ENCODE measurements at regions not wholly inside any gene's neighbourhood (a gene's known extent, or its start where the extent isn't known, plus 50 kb on each side); places are given as distances from the start of the nearest gene placed in this dataset.
"Not testable (repeated sequence)": the region's sequence is repeated elsewhere in the genome, so short reads cannot be mapped to it uniquely, and the experiment has no call there.

GRCh38 chr14:105742531-105742848, 216.1 kb downstream of the TMEM121 start:
- no peak for DNase-seq

DNA sequence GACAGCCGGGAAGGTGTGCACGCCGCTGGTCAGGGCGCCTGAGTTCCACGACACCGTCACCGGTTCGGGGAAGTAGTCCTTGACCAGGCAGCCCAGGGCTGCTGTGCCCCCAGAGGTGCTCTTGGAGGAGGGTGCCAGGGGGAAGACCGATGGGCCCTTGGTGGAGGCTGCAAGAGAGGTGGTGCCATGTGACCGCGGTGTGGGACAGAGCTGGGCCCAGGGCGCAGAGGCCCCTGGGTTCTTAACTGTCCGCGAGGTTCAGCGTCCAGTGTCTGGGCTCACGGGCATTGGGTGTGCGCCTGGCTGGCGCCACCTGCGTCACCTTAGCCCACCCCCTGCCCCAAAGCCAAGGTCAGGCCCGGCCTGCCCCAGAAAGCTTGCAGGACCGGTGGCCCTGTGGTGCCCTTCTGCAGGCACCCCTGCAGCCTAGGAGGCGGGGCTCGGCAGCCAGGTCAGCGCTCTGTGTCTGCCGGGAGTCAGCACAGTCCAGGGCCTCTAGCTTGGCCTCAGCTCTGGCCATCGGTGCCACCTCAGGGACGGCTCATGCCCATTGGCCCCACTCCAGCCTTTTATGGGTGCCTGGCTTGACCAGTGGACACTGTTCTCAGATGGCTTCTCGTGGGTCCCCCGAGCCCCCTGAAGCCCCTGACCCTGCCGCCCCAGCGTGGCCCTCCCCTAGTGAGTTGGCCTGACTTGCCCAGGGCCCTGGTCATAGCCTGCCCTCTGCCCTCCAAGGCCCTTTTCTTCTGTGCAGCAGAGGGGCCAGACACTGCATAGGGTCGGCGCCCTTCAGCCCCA, 216.7 kb downstream of the TMEM121 start:
- not testable (repeated sequence) for DNase-seq

- not testable (repeated sequence) for DNase-seq
These were observed 217.9 kb downstream of the TMEM121 start for GRCh38 chr14:105744213-105744787.

DNA sequence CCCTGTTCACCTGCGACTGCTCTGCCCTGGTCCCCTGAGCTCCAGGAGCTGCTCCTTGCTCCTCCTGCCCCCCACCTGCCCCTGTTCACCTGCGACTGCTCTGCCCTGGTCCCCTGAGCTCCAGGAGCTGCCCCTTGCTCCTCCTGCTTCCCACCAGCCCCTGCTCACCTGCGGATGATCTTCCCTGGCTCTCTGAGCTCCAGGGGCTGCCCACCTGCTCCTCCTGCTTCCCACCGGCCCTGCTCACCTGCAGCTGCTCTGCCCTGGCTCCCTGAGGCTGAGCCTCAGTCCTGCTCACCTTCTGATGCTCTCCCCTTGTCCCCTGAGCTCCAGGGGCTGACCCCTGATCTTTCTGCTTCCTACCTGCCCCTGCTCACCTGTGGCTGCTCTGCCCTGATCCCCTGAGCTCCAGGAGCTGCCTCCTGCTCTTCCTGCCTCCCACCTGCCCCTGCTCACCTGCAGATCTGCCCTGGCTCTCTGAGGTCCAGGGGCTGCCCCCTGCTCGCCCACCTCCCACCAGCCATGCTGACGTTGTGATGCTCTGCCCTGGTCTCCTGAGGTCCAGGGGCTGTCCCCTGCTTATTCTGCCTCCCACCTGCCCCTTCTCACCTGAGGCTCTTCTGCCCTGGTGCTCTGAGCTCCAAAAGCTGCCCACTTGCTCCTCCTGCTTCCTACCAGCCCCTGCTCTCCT, 219.2 kb downstream of the TMEM121 start:
- DNase-seq, result no peak

DNA sequence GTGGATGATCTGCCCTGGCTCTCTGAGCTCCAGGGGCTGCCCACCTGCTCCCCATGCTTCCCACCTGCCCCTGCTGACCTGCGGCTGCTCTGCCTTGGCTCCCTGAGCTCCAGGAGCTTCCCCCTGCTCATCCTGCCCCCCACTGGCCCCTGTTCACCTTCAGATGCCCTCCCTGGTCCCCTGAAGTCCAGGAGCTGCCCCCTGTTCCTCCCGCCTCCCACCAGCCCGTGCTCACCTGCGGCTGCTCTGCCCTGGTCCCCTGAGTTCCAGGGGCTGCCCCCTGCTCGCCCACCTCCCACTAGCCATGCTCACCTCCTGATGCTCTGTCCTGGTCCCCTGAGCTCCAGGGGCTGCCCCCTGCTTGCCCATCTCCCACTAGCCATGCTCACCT, 219.7 kb downstream of the TMEM121 start:
- no peak for DNase-seq

DNA sequence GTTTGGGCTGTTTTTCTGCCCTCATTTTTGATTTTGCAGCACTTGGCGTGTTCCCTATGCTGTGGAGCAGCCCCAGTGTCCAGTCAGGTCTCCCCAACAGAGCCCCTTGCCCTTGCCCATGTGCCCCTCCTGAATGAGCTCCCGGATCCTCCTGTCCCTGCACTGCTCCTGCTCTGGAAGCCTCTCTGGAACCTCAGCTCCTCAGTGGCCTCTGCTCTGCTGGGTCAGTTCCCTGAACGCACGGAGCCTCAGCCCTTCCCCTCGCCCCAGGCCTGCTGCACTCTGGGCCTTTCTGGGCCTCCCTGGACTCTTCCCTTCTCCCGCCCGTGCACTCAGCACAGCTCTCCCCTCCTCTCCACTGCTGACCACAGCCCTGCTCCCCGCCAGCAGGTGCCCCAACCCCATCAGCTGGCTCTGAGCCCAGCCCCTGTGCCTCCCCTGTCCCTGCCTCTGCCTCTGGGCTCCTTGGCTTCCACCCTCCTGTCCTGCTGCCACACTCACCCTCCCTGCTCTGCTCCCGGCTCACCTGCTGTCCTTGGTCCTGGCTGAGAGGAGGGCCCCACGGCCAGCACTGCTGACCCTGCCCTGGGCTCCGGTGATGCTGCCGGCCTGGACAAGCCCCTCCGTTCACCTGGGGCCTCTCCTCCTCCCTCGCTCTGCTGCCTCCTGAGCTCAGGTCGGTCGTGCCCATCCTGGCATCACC, 220.6 kb downstream of the TMEM121 start:
- not testable (repeated sequence) for DNase-seq

DNA sequence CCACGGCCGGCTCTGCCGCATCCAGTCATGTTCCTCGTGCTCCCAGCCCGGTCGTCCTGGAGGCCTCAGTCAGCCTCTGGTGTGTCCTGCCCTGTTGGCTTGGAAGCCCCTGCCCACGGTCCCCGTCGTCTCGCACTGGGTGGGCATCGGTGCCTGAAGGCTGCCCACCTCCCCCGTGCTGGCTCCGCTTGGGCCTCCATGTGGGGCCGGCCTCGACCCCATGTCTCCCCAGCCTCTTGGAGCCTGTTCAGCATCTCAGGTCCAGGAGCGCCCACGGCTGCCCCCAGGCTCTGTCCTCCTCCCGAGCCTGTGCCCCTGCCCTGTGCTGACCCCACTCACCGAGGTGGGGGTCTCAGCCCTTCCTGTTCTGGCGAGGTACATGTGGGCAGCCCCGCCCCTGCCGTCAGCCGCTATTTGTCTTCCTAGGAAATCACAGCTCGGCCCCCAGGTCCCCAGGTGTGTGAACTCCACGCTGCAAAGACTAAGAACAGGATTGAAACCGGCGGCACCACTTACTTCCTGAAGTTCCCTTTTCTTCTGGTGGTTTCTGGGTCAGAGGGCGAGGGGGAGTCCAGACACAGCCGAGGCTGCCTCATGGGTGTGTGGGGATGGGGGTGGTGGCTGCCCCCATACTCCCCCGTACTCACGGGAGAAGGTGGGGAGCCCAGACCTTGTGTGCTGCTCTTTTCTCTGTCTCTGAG, 221.3 kb downstream of the TMEM121 start:
- DNase-seq, result not testable (repeated sequence)

- no peak for DNase-seq
These were observed 221.8 kb downstream of the TMEM121 start for GRCh38 chr14:105748204-105748578.

GRCh38 chr14:105748710-105749109, 222.3 kb downstream of the TMEM121 start:
- DNase-seq, result not testable (repeated sequence)

- not testable (repeated sequence) for DNase-seq
These were observed 223.6 kb downstream of the TMEM121 start for GRCh38 chr14:105749870-105750541.

- not testable (repeated sequence) for DNase-seq
These were observed 224.9 kb downstream of the TMEM121 start for GRCh38 chr14:105751291-105751751.

GRCh38 chr14:105752420-105752819, 226.0 kb downstream of the TMEM121 start:
- not testable (repeated sequence) for DNase-seq

DNA sequence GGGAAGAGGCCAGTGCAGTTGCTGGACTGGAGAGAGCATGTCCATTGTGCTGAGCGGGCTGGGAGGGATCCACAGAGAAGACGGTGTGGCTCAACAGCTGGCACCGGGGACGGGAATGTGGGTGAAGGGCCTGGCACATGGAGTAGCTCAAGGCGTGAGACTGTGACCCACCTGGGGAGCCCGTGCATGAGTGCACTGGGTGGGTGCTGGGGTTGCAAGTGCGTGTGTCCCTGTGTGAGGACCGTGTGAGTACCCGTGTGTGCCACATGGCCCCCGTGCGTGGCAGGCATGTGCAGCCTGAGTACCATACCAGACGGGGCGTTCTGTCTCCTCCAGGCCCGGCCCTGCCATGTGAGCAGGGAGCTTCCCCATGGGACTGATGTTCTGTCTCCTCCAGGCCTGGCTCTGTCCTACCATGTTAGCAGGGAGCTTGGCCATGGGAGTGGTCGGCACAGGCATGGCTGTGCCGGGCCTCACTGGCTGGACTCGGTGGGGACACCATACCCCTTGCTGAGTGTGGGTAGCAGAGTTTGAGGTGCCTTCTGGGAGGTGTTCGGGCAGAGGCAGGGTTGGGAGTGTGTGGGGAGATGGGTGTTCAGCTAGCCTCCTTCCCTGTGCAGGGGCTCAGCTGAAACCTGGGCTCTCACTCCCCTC, 234.4 kb downstream of the TMEM121 start:
- no peak for DNase-seq

DNA sequence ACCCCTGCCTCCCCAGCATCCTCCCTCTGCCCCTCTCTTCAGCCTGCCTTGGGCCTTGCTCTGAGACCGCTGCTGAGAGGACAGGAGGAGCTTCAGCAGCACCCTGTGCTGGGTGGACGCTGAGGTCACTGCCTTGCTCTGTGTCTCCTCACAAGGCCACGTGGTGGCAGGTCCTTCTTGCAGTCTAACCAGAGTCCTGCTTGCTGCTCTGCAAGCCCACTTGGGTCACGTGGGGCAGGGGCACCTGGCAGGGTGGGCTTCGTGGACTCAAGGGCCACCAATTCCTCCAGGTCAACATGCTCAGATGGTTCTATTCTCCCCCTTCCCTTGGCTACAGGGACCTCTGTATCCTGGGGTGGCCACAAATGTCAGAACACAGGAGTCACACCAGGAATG, 235.0 kb downstream of the TMEM121 start:
- not testable (repeated sequence) for DNase-seq

GRCh38 chr14:105761842-105762241, 235.5 kb downstream of the TMEM121 start:
- no peak for DNase-seq

- DNase-seq, result not testable (repeated sequence)
These were observed 235.9 kb downstream of the TMEM121 start for GRCh38 chr14:105762262-105762661.

- DNase-seq, result not testable (repeated sequence)
These were observed 238.0 kb downstream of the TMEM121 start for GRCh38 chr14:105764254-105764901.

DNA sequence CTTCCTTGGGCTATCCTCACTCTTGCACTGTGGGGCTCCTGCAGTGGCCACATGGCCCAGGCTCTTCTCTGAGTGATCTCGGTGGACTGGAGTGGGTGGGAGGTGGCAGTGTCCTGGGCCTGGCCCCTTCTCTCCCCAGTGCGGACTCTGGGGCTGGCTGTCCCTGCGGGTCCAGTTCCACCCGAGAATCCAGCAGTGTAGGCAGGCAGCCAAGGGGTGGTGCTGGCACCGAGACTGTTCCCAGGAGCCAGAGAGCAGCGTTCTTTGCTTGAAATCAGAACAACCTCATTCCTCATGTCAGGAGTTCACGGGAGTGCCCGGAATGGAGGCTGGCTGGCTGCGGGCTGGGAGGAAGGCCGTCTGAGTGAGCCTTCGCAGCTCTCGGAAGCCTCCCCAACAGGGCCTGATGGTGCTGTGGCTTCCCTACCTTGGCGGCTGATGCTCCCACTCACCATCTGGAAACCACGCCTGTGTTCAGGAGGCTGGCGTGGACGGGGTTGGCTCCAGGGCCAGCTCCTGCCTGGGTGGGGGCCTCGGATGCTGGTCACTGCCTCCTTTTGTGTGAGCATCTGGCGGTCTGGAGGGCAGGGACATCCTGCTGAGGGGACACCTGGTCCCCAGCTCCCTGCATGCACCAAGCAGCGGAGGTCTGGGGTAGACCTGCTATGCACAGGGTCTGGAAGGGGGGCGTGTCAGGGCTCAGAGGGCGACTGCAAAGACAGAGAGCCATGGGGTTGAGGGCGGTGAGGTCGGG, 238.9 kb downstream of the TMEM121 start:
- DNase-seq, result not testable (repeated sequence)

GRCh38 chr14:105765893-105766614, 239.7 kb downstream of the TMEM121 start:
- no peak for DNase-seq

All from GOT3 (cell line).